Neural cell (in vitro differentiated cells): ENCODE measurements at regions not wholly inside any gene's neighbourhood (a gene's known extent, or its start where the extent isn't known, plus 50 kb on each side); places are given as distances from the start of the nearest gene placed in this dataset.

Source experiments
- CTCF ChIP-seq: fragments of 450-650 bp; IDR thresholded peaks from 2 replicates; pipeline ENCODE4 v1.5.1; 2014; ENCODE audit warnings: antibody characterized with exemption, mild to moderate bottlenecking, moderate library complexity; ENCODE audit not compliant: poor library complexity, severe bottlenecking
- EP300 ChIP-seq: fragments of 450-650 bp; conservative IDR thresholded peaks from 2 replicates; pipeline ENCODE4 v1.6.1; 2014; ENCODE audit warnings: antibody characterized with exemption, mild to moderate bottlenecking, moderate library complexity; ENCODE audit not compliant: poor library complexity, severe bottlenecking
- EZH2 ChIP-seq: fragments of 200-600, 300-800 bp; shearing (Covaris generic), sonication (generic); IDR thresholded peaks from 2 replicates; pipeline ENCODE4 v1.6.1; 2014; ENCODE audit warnings: antibody characterized with exemption, low read length, borderline replicate concordance, mild to moderate bottlenecking; ENCODE audit not compliant: insufficient read depth, poor library complexity, severe bottlenecking
- POLR2AphosphoS5 ChIP-seq: IDR thresholded peaks from 2 replicates; pipeline ENCODE4 v1.6.1; 2012

- TF ChIP-seq CTCF (no peak), EP300 (no peak), EZH2 (no peak), POLR2AphosphoS5 (no peak)
These were observed 449.7 kb upstream of the KLF6 start for GRCh38 chr10:4234661-4235060.
